ENCODE measurements at regions not wholly inside any gene's neighbourhood (a gene's known extent, or its start where the extent isn't known, plus 50 kb on each side); places are given as distances from the start of the nearest gene placed in this dataset.

GRCh38 chr12:83257726-83258125, 571.0 kb downstream of the TMTC2 start:
- no peak for TF ChIP-seq POLR2A (IDR thresholded peaks at IDR 0.05)
- TF ChIP-seq, protein P1, sequence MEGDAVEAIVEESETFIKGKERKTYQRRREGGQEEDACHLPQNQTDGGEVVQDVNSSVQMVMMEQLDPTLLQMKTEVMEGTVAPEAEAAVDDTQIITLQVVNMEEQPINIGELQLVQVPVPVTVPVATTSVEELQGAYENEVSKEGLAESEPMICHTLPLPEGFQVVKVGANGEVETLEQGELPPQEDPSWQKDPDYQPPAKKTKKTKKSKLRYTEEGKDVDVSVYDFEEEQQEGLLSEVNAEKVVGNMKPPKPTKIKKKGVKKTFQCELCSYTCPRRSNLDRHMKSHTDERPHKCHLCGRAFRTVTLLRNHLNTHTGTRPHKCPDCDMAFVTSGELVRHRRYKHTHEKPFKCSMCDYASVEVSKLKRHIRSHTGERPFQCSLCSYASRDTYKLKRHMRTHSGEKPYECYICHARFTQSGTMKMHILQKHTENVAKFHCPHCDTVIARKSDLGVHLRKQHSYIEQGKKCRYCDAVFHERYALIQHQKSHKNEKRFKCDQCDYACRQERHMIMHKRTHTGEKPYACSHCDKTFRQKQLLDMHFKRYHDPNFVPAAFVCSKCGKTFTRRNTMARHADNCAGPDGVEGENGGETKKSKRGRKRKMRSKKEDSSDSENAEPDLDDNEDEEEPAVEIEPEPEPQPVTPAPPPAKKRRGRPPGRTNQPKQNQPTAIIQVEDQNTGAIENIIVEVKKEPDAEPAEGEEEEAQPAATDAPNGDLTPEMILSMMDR (IDR thresholded peaks at IDR 0.05), result no peak
